K562 (cell line): ENCODE measurements at regions not wholly inside any gene's neighbourhood (a gene's known extent, or its start where the extent isn't known, plus 50 kb on each side); places are given as distances from the start of the nearest gene placed in this dataset.

Experiments
- ATAC-seq: fragments of 200-7000 bp; cut with Tn5 transposase; 3 replicates; pipeline ENCODE4 v1.9.1; 2020; ENCODE audit warnings: moderate library complexity
- BruUV-seq: library from RNA; stranded (reverse); fragments of 400-500 nt; replicated peaks from 2 replicates; lab custom pipeline; 2021; lab: Mats Ljungman, UMichigan
- CTCF ChIA-PET: fragments of 300-600 bp; formaldehyde crosslinking; extraction: SDS; loops from one replicate; lab custom pipeline; 2021; ENCODE audit warnings: low intra/inter-chr PET ratio; lab: Yijun Ruan, JAX
- POLR2A ChIA-PET: fragments of 300-600, 350-650 bp; sonication (Branson Sonifier 250); formaldehyde crosslinking; extraction: SDS; loops from one replicate; lab custom pipeline; 2021; ENCODE audit warnings: antibody characterized with exemption, inconsistent platforms; lab: Yijun Ruan, JAX
- DNase-seq, 4 experiments: peaks; one replicate each; pipeline versions ENCODE4 v3.0.0 to v3.0.0-alpha.2; 2011 to 2018; ENCODE audit warnings: low spot score in 3 of 4, mixed read lengths in 3 of 4; ENCODE audit errors: extremely low read depth in 1 of 4
- FAIRE-seq: peaks from 2 replicates; lab custom pipeline; 2011; peaks lifted over from hg19 to GRCh38; lab: Jason Lieb, UNC
- H2AFZ ChIP-seq: 2 replicates; pipeline ENCODE4 v1.6.0; 2011; ENCODE audit warnings: low read depth, low read length, control low read depth, inconsistent platforms
- H3K27ac ChIP-seq: fragments of 200-600 bp; 3 replicates; pipeline ENCODE4 v1.8.0; 2011; ENCODE audit warnings: low read depth, mild to moderate bottlenecking, control low read depth, inconsistent platforms, low read length, moderate library complexity, mixed read lengths; ENCODE audit errors: extremely low read depth
- H3K27me3 ChIP-seq, 2 experiments: fragments of 300-600 bp in 1 of 2; 2 replicates in 1 of 2; 3 replicates in 1 of 2; pipeline versions ENCODE4 v1.6.0 to v1.8.0; 2011; ENCODE audit warnings: inconsistent platforms in 2 of 2, low read length in 2 of 2, mild to moderate bottlenecking in 1 of 2, mixed read lengths in 1 of 2, moderate library complexity in 1 of 2; ENCODE audit not compliant: control insufficient read depth in 2 of 2, insufficient read depth in 2 of 2
- H3K36me3 ChIP-seq: fragments of 300-600 bp; 3 replicates; pipeline ENCODE4 v1.8.0; 2011; ENCODE audit warnings: mild to moderate bottlenecking, low read length, inconsistent platforms; ENCODE audit not compliant: control insufficient read depth, insufficient read depth
- H3K4me1 ChIP-seq, 2 experiments: fragments of 200-600 bp in 1 of 2; replicated peaks in 1 of 2; 2 replicates in 1 of 2; 3 replicates in 1 of 2; pipeline versions ENCODE4 v1.5.1 to v1.8.0; 2011; ENCODE audit warnings: inconsistent platforms in 2 of 2, low read length in 2 of 2, mild to moderate bottlenecking in 1 of 2, mixed read lengths in 1 of 2, moderate library complexity in 1 of 2; ENCODE audit not compliant: control insufficient read depth in 2 of 2, insufficient read depth in 2 of 2
- H3K4me2 ChIP-seq: 2 replicates; pipeline ENCODE4 v1.6.1; 2011; ENCODE audit warnings: low read length, control low read depth, inconsistent platforms, mixed read lengths; ENCODE audit not compliant: insufficient read depth
- H3K4me3 ChIP-seq: fragments of 200-600 bp; sonication (generic), shearing (Covaris generic); 2 replicates; pipeline ENCODE4 v1.5.1; 2016; ENCODE audit warnings: control low read depth, inconsistent platforms
- H3K79me2 ChIP-seq: fragments of 200-600 bp; 3 replicates; pipeline ENCODE4 v1.8.0; 2011; ENCODE audit warnings: low read length, inconsistent platforms; ENCODE audit not compliant: control insufficient read depth, insufficient read depth
- H3K9ac ChIP-seq, 2 experiments: 2 replicates each; pipeline versions ENCODE4 v1.6.0 to v1.6.1; 2011; ENCODE audit warnings: low read depth in 2 of 2, low read length in 2 of 2, control low read depth in 1 of 2, inconsistent platforms in 1 of 2, mild to moderate bottlenecking in 1 of 2, mixed read lengths in 1 of 2; ENCODE audit not compliant: insufficient read depth in 1 of 2
- H3K9me1 ChIP-seq: one replicate; pipeline ENCODE4 v1.6.0; 2011; ENCODE audit warnings: inconsistent platforms, mild to moderate bottlenecking, low read length, moderate library complexity; ENCODE audit not compliant: control insufficient read depth, insufficient read depth
- H3K9me3 ChIP-seq: replicated peaks from 2 replicates; pipeline ENCODE4 v1.5.1; 2011; ENCODE audit warnings: low read depth, low read length, inconsistent platforms; ENCODE audit not compliant: control insufficient read depth, insufficient read depth
- H4K20me1 ChIP-seq: replicated peaks from 2 replicates; pipeline ENCODE4 v1.6.1; 2011; ENCODE audit warnings: low read length, inconsistent platforms, mixed read lengths; ENCODE audit not compliant: control insufficient read depth, insufficient read depth
- EP300 ChIP-seq: IDR thresholded peaks from 2 replicates; pipeline ENCODE4 v1.6.1; 2012; ENCODE audit warnings: low read length, improper control_type of control experiment
- FOSL1 ChIP-seq: fragments of 200-800 bp; sonication (Bioruptor generic); conservative IDR thresholded peaks from 2 replicates; pipeline ENCODE4 v1.6.1; 2016; ENCODE audit warnings: missing genetic modification characterization, missing compliant biosample characterization
- MLLT1 ChIP-seq, 2 experiments: fragments of 450-650 bp; IDR thresholded peaks; 2 replicates each; pipeline ENCODE4 v1.6.1; 2016
- OTX1 ChIP-seq: fragments of 450-650 bp; formaldehyde crosslinking; IDR thresholded peaks from 2 replicates; pipeline ENCODE4 v1.4.0; 2022; ENCODE audit warnings: mild to moderate bottlenecking
- RFX1 ChIP-seq: fragments of 450-650 bp; IDR thresholded peaks from 2 replicates; pipeline ENCODE4 v1.6.1; 2016; ENCODE audit warnings: mild to moderate bottlenecking, moderate library complexity
- TAF15 ChIP-seq: fragments of 200-400 bp; formaldehyde crosslinking; IDR thresholded peaks from 2 replicates; pipeline ENCODE4 v1.6.1; 2017; ENCODE audit warnings: mild to moderate bottlenecking, low read depth, low read length, moderate library complexity
- ZBTB1 ChIP-seq: sonication (generic); formaldehyde crosslinking; IDR thresholded peaks from 2 replicates; pipeline ENCODE4 v1.8.1; 2023; ENCODE audit warnings: missing genetic modification reagents, low read depth, mild to moderate bottlenecking, borderline replicate concordance
- ZNF253 ChIP-seq: fragments of 250-450 bp; sonication (Bioruptor Pico); conservative IDR thresholded peaks from 2 replicates; pipeline ENCODE4 v1.6.1; 2021; ENCODE audit warnings: mild to moderate bottlenecking
- WGBS: fragments of 100-300 bp; shearing (Covaris generic); methylation state at CpG from one replicate; pipeline ENCODE4 v1.1.6; 2016; ENCODE audit warnings: low coverage, mixed read lengths; ENCODE audit not compliant: insufficient coverage; ENCODE audit errors: missing lambda C conversion rate; 5-methylcytosine and 5-hydroxymethylcytosine counted together
- in situ Hi-C: fragments of 300-500 bp; cut with MboI; formaldehyde crosslinking; loops from 4 replicates; pipeline ENCODE4 v1.15.0; 2018; ENCODE audit warnings: inconsistent platforms, mixed read lengths
- intact Hi-C: fragments of 100-400 bp; cut with micrococcal nuclease; formaldehyde crosslinking; loops from 2 replicates; pipeline ENCODE4 v1.14.2; 2022

- TF ChIP-seq TAF15 (no peak), ZBTB1 (CRISPR knock-in tag) (no peak), MLLT1 (IDR thresholded peaks at IDR 0.05) (no peak), EP300 (no peak), RFX1 (no peak), OTX1 (no peak)
These were observed 241.3 kb downstream of the ARAP2 start (continued) for GRCh38 chr4:36003051-36003450.

GRCh38 chr4:36004204-36004851 lies 240.0 kb downstream of the ARAP2 start:
- WGBS, result 5% methylated on average over 2 of the region's 2 CpGs

More at GRCh38 chr4:36004204-36004851, 240.0 kb downstream of the ARAP2 start:
- H2AFZ ChIP-seq, result no peak overlapping the region
- CTCF ChIA-PET, result no interaction called here
- H3K27me3 ChIP-seq, result no peaks in the 10 kb centered on the region
- no peak overlapping the region for H3K4me2 ChIP-seq
- H3K4me3 ChIP-seq, result no peak overlapping the region
- no peaks in the 10 kb centered on the region for H4K20me1 ChIP-seq
- no peaks in the 10 kb centered on the region for H3K9me3 ChIP-seq
- no peaks in the 10 kb centered on the region for H3K9me1 ChIP-seq
- H3K4me1 ChIP-seq, result no peaks in the 10 kb centered on the region
- POLR2A ChIA-PET, result no interaction called here
- H3K27ac ChIP-seq, result no peak overlapping the region
- BruUV-seq, result no TSS peak
- ATAC-seq, result no peak
- no peak for FAIRE-seq
- H3K36me3 ChIP-seq, result no peaks in the 10 kb centered on the region
- intact Hi-C loops, result no loop called here
- TF ChIP-seq ZNF253 (CRISPR knock-in tag) (no peak), FOSL1 (tag) (peak; percentile 22; the same call in 1 of the 2 replicates)
- TF ChIP-seq, all 486 proteins: peak for 1
- in situ Hi-C loops, result no loop called here
- Histone ChIP-seq H3K79me2 (no peaks in the 10 kb centered on the region), H3K9ac (no peak overlapping the region)
- no peak for DNase-seq
